ENCODE measurements at regions not wholly inside any gene's neighbourhood (a gene's known extent, or its start where the extent isn't known, plus 50 kb on each side); places are given as distances from the start of the nearest gene placed in this dataset.

GRCh38 chr5:165504674-165505073 lies 1999.3 kb downstream of the MAT2B start:
- TF ChIP-seq POLR2A (IDR thresholded peaks at IDR 0.05; ENCODE audit: low read length), result no peak
- TF ChIP-seq GATA1 (IDR thresholded peaks at IDR 0.05; ENCODE audit: low read depth, low read length), result no peak
